PC-3 (cell line): ENCODE measurements at regions not wholly inside any gene's neighbourhood (a gene's known extent, or its start where the extent isn't known, plus 50 kb on each side); places are given as distances from the start of the nearest gene placed in this dataset.

ENCODE experiments used
- ATAC-seq: fragments of 200-7000 bp; cut with Tn5 transposase; 2 replicates; pipeline ENCODE4 v1.9.1; 2020; ENCODE audit warnings: mild to moderate bottlenecking, moderate library complexity
- BruUV-seq: library from RNA; stranded (reverse); fragments of 400-500 nt; replicated peaks from 2 replicates; lab custom pipeline; 2021; lab: Mats Ljungman, UMichigan
- CTCF ChIA-PET: fragments of 300-600 bp; sonication (Branson Sonifier 250); formaldehyde crosslinking; loops from one replicate; lab custom pipeline; 2022; ENCODE audit warnings: antibody characterized with exemption; lab: Charles Lee
- POLR2A ChIA-PET: fragments of 300-600 bp; sonication (Branson Sonifier 250); formaldehyde crosslinking; loops from one replicate; lab custom pipeline; 2022; ENCODE audit warnings: antibody characterized with exemption; ENCODE audit not compliant: unreplicated experiment; lab: Charles Lee
- DNase-seq: peaks from one replicate; pipeline ENCODE4 v3.0.0-alpha.2; 2015
- H2AFZ ChIP-seq: fragments of 300-600 bp; sonication (generic); 2 replicates; pipeline ENCODE4 v1.6.0; 2016; ENCODE audit warnings: antibody characterized with exemption, low read length
- H3F3A ChIP-seq: fragments of 300-600 bp; sonication (generic); one replicate; pipeline ENCODE4 v1.6.0; 2017; ENCODE audit warnings: antibody characterized with exemption, low read length, control low read depth, mild to moderate bottlenecking; ENCODE audit not compliant: unreplicated experiment
- H3K27ac ChIP-seq: fragments of 300-600 bp; sonication (generic); 2 replicates; pipeline ENCODE4 v1.5.1; 2016; ENCODE audit warnings: mild to moderate bottlenecking, low read length
- H3K27me3 ChIP-seq: fragments of 300-600 bp; sonication (generic); 2 replicates; pipeline ENCODE4 v1.6.1; 2016; ENCODE audit warnings: low read length, mixed read lengths
- H3K36me3 ChIP-seq: fragments of 300-600 bp; sonication (generic); 2 replicates; pipeline ENCODE4 v1.6.1; 2016; ENCODE audit warnings: low read depth, mixed run types, low read length, mixed read lengths
- H3K4me1 ChIP-seq: fragments of 300-600 bp; sonication (generic); 2 replicates; pipeline ENCODE4 v1.5.1; 2016; ENCODE audit warnings: low read length; ENCODE audit not compliant: insufficient read depth
- H3K4me2 ChIP-seq: fragments of 300-600 bp; sonication (generic); 2 replicates; pipeline ENCODE4 v1.6.0; 2016; ENCODE audit warnings: low read length
- H3K4me3 ChIP-seq: fragments of 300-600 bp; sonication (generic); 2 replicates; pipeline ENCODE4 v1.5.1; 2016; ENCODE audit warnings: mild to moderate bottlenecking, low read length, mixed read lengths
- H3K79me2 ChIP-seq: fragments of 300-600 bp; sonication (generic); 2 replicates; pipeline ENCODE4 v1.6.1; 2017; ENCODE audit warnings: low read length, mixed read lengths
- H3K9ac ChIP-seq: fragments of 300-600 bp; sonication (generic); 2 replicates; pipeline ENCODE4 v1.6.0; 2016; ENCODE audit warnings: mild to moderate bottlenecking, low read length
- H3K9me2 ChIP-seq: fragments of 300-600 bp; sonication (generic); replicated peaks from 2 replicates; pipeline ENCODE4 v1.6.1; 2016; ENCODE audit warnings: mixed run types, low read length, mixed read lengths
- H3K9me3 ChIP-seq: fragments of 300-600 bp; sonication (generic); 2 replicates; pipeline ENCODE4 v1.6.1; 2016; ENCODE audit warnings: low read length, mixed read lengths
- H4K20me1 ChIP-seq: fragments of 300-600 bp; sonication (generic); 2 replicates; pipeline ENCODE4 v1.6.1; 2016; ENCODE audit warnings: low read length, mixed read lengths
- CTCF ChIP-seq: fragments of 300-600 bp; sonication (generic); conservative IDR thresholded peaks from 2 replicates; pipeline ENCODE4 v1.5.1; 2017; ENCODE audit warnings: antibody characterized with exemption, low read depth, mild to moderate bottlenecking, low read length
- EZH2 ChIP-seq: fragments of 300-600 bp; sonication (generic); IDR thresholded peaks from one replicate; pipeline ENCODE4 v1.6.1; 2017; ENCODE audit warnings: antibody characterized with exemption, mild to moderate bottlenecking, low read length; ENCODE audit not compliant: unreplicated experiment
- EZH2phosphoT487 ChIP-seq: fragments of 300-600 bp; sonication (generic); IDR thresholded peaks from 2 replicates; pipeline ENCODE4 v1.6.1; 2018; ENCODE audit warnings: mild to moderate bottlenecking, antibody characterized with exemption, low read length, borderline replicate concordance
- intact Hi-C: fragments of 100-400 bp; cut with micrococcal nuclease; formaldehyde crosslinking; loops from 2 replicates; pipeline ENCODE4 v1.9.0; 2023

GRCh38 chr1:9183898-9184297 lies 50.7 kb upstream of the H6PD start:
- Histone ChIP-seq H3K9ac (no peak overlapping the region), H3K36me3 (no peaks in the 10 kb centered on the region), H3K9me3 (no peaks in the 10 kb centered on the region), H3K79me2 (peaks cover 8% of the 10 kb centered on the region), H3K4me3 (no peak overlapping the region), H3K9me2 (no peaks in the 10 kb centered on the region), H2AFZ (no peak overlapping the region), H4K20me1 (no peaks in the 10 kb centered on the region), H3K27ac (no peak overlapping the region), H3K4me2 (no peak overlapping the region), H3F3A (no peaks in the 10 kb centered on the region), H3K4me1 (peaks cover 22% of the 10 kb centered on the region), H3K27me3 (no peaks in the 10 kb centered on the region)
- ChIA-PET CTCF (no interaction called here), POLR2A (no interaction called here)
- intact Hi-C loops = no loop called here
- BruUV-seq = no TSS peak
- TF ChIP-seq CTCF = no peak
- ATAC-seq (no peak), DNase-seq (no peak)

GRCh38 chr1:9184749-9185148 lies 49.8 kb upstream of the H6PD start:
- POLR2A ChIA-PET = no interaction called here
- Histone ChIP-seq H3K4me3 (no peak overlapping the region), H3K36me3 (no peaks in the 10 kb centered on the region), H3K9me2 (no peaks in the 10 kb centered on the region), H3K4me2 (no peak overlapping the region), H3K9ac (no peak overlapping the region), H3K27me3 (no peaks in the 10 kb centered on the region), H3K27ac (no peak overlapping the region), H3K79me2 (peaks cover 3% of the 10 kb centered on the region), H4K20me1 (no peaks in the 10 kb centered on the region), H2AFZ (no peak overlapping the region), H3K4me1 (peaks cover 19% of the 10 kb centered on the region), H3K9me3 (no peaks in the 10 kb centered on the region), H3F3A (no peaks in the 10 kb centered on the region)
- CTCF ChIA-PET = no interaction called here
- no TSS peak for BruUV-seq
- intact Hi-C loops = no loop called here
- DNase-seq (no peak), ATAC-seq (no peak)
- TF ChIP-seq EZH2 = no peak
- no peak for TF ChIP-seq EZH2phosphoT487
- TF ChIP-seq CTCF = no peak
